IMR-90 (cell line): ENCODE measurements at regions not wholly inside any gene's neighbourhood (a gene's known extent, or its start where the extent isn't known, plus 50 kb on each side); places are given as distances from the start of the nearest gene placed in this dataset.

Experiments
- ATAC-seq: fragments of 200-7000 bp; cut with Tn5 transposase; 2 replicates; pipeline ENCODE4 v1.9.1; 2020; ENCODE audit warnings: low read depth, mild to moderate bottlenecking, moderate library complexity
- BruUV-seq: library from RNA; stranded (reverse); fragments of 400-500 nt; replicated peaks from 2 replicates; lab custom pipeline; 2021; lab: Mats Ljungman, UMichigan
- CTCF ChIA-PET: fragments of 300-600 bp; formaldehyde crosslinking; extraction: SDS; loops from one replicate; lab custom pipeline; 2021; ENCODE audit warnings: antibody characterized with exemption; lab: Yijun Ruan, JAX
- POLR2A ChIA-PET: fragments of 300-600 bp; sonication (Branson Sonifier 250); formaldehyde crosslinking; loops from one replicate; lab custom pipeline; 2022; ENCODE audit warnings: antibody characterized with exemption; ENCODE audit not compliant: unreplicated experiment; lab: Charles Lee
- DNase-seq: peaks from one replicate; pipeline ENCODE4 v3.0.0; 2013
- H2AFZ ChIP-seq: replicated peaks from 2 replicates; pipeline ENCODE3; 2013; ENCODE audit warnings: low read length, mild to moderate bottlenecking; ENCODE audit not compliant: poor library complexity
- H2AK5ac ChIP-seq: 2 replicates; pipeline ENCODE4 v1.6.1; 2013; ENCODE audit warnings: low read depth, low read length, inconsistent platforms
- H2AK9ac ChIP-seq: replicated peaks from 2 replicates; pipeline ENCODE3; 2013; ENCODE audit warnings: mild to moderate bottlenecking, low read depth, low read length, moderate library complexity; ENCODE audit not compliant: poor library complexity
- H2BK120ac ChIP-seq: 2 replicates; pipeline ENCODE4 v1.6.1; 2013; ENCODE audit warnings: low read depth, low read length, inconsistent platforms
- H2BK15ac ChIP-seq: 3 replicates; pipeline ENCODE4 v1.6.1; 2013; ENCODE audit warnings: low read depth, low read length, inconsistent platforms
- H2BK20ac ChIP-seq: 2 replicates; pipeline ENCODE4 v1.6.1; 2013; ENCODE audit warnings: low read depth, mild to moderate bottlenecking, inconsistent platforms, low read length, moderate library complexity
- H2BK5ac ChIP-seq: 2 replicates; pipeline ENCODE4 v1.6.1; 2013; ENCODE audit warnings: mild to moderate bottlenecking, low read depth, low read length, inconsistent platforms; ENCODE audit not compliant: poor library complexity, severe bottlenecking
- H3K14ac ChIP-seq: replicated peaks from 2 replicates; pipeline ENCODE4 v1.6.1; 2013; ENCODE audit warnings: low read depth, low read length, inconsistent platforms
- H3K18ac ChIP-seq: 2 replicates; pipeline ENCODE4 v1.6.1; 2013; ENCODE audit warnings: low read depth, low read length, control low read depth
- H3K23ac ChIP-seq: 2 replicates; pipeline ENCODE4 v1.6.1; 2013; ENCODE audit warnings: low read depth, low read length, inconsistent platforms
- H3K27ac ChIP-seq: 2 replicates; pipeline ENCODE4 v1.5.1; 2013; ENCODE audit warnings: mild to moderate bottlenecking, control low read depth, low read length; ENCODE audit not compliant: insufficient read depth
- H3K27me3 ChIP-seq: 2 replicates; pipeline ENCODE4 v1.6.1; 2013; ENCODE audit warnings: low read length; ENCODE audit not compliant: control insufficient read depth, insufficient read depth
- H3K36me3 ChIP-seq: 2 replicates; pipeline ENCODE4 v1.6.1; 2013; ENCODE audit warnings: low read length, mixed read lengths; ENCODE audit not compliant: control insufficient read depth, insufficient read depth
- H3K4ac ChIP-seq: 2 replicates; pipeline ENCODE4 v1.6.1; 2013; ENCODE audit warnings: low read depth, low read length, inconsistent platforms
- H3K4me1 ChIP-seq: 2 replicates; pipeline ENCODE4 v1.6.1; 2013; ENCODE audit warnings: low read length, mixed read lengths; ENCODE audit not compliant: control insufficient read depth, insufficient read depth
- H3K4me2 ChIP-seq: 2 replicates; pipeline ENCODE4 v1.6.1; 2013; ENCODE audit warnings: low read depth, mild to moderate bottlenecking, control low read depth, low read length, moderate library complexity
- H3K4me3 ChIP-seq: 2 replicates; pipeline ENCODE4 v1.5.1; 2013; ENCODE audit warnings: low read depth, mild to moderate bottlenecking, control low read depth, low read length, moderate library complexity; ENCODE audit not compliant: insufficient read depth
- H3K56ac ChIP-seq: 2 replicates; pipeline ENCODE4 v1.6.1; 2013; ENCODE audit warnings: low read length, inconsistent platforms; ENCODE audit not compliant: insufficient read depth; ENCODE audit errors: extremely low read depth
- H3K79me1 ChIP-seq, 2 experiments: 2 replicates each; pipeline ENCODE4 v1.6.1; 2013; ENCODE audit warnings: low read length in 2 of 2, inconsistent platforms in 1 of 2, low read depth in 1 of 2
- H3K9ac ChIP-seq: 2 replicates; pipeline ENCODE4 v1.6.1; 2013; ENCODE audit warnings: low read depth, low read length, control low read depth
- H3K9me1 ChIP-seq: 2 replicates; pipeline ENCODE4 v1.6.1; 2013; ENCODE audit warnings: low read length, inconsistent platforms; ENCODE audit not compliant: insufficient read depth
- H3K9me3 ChIP-seq: 2 replicates; pipeline ENCODE4 v1.6.1; 2013; ENCODE audit warnings: low read length; ENCODE audit not compliant: control insufficient read depth, insufficient read depth
- H4K20me1 ChIP-seq: 2 replicates; pipeline ENCODE4 v1.6.1; 2013; ENCODE audit warnings: low read length, inconsistent platforms; ENCODE audit not compliant: insufficient read depth
- H4K5ac ChIP-seq: 2 replicates; pipeline ENCODE4 v1.6.1; 2013; ENCODE audit warnings: mild to moderate bottlenecking, low read depth, low read length, control low read depth
- H4K8ac ChIP-seq, 2 experiments: 2 replicates each; pipeline ENCODE4 v1.6.1; 2013; ENCODE audit warnings: low read depth in 2 of 2, low read length in 2 of 2, control low read depth in 1 of 2, inconsistent platforms in 1 of 2
- H4K91ac ChIP-seq: 2 replicates; pipeline ENCODE4 v1.6.1; 2013; ENCODE audit warnings: low read depth, low read length, inconsistent platforms; ENCODE audit not compliant: insufficient read depth
- MAFK ChIP-seq: IDR thresholded peaks from 2 replicates; pipeline ENCODE4 v1.6.1; 2012; ENCODE audit warnings: low read depth, low read length, improper control_type of control experiment
- MAZ ChIP-seq: IDR thresholded peaks from 2 replicates; pipeline ENCODE4 v1.6.1; 2012; ENCODE audit warnings: low read depth, mild to moderate bottlenecking, low read length, improper control_type of control experiment, moderate library complexity, borderline replicate concordance
- MXI1 ChIP-seq: IDR thresholded peaks from 2 replicates; pipeline ENCODE4 v1.6.1; 2012; ENCODE audit warnings: low read depth, mild to moderate bottlenecking, low read length, moderate library complexity, borderline replicate concordance
- NFE2L2 ChIP-seq: fragments of 150-350 bp; IDR thresholded peaks from 2 replicates; pipeline ENCODE4 v1.6.1; 2016; ENCODE audit warnings: low read depth, mild to moderate bottlenecking, low read length
- RAD21 ChIP-seq: IDR thresholded peaks from 2 replicates; pipeline ENCODE4 v1.6.1; 2012; ENCODE audit warnings: low read length, improper control_type of control experiment
- RCOR1 ChIP-seq: IDR thresholded peaks from 2 replicates; pipeline ENCODE4 v1.6.1; 2012; ENCODE audit warnings: mild to moderate bottlenecking, low read length, improper control_type of control experiment; ENCODE audit not compliant: insufficient replicate concordance
- WGBS, 2 experiments: methylation state at CpG; one replicate each; pipeline versions ENCODE4 v1.1.5 to v1.1.7; 2013; ENCODE audit warnings: missing lambda C conversion rate in 2 of 2; ENCODE audit not compliant: insufficient read length in 1 of 2; ENCODE audit errors: extremely low coverage in 2 of 2; 5-methylcytosine and 5-hydroxymethylcytosine counted together
- dilution Hi-C: fragments of 300-500 bp; cut with HindIII; formaldehyde crosslinking; loops from one replicate; pipeline ENCODE4 v1.14.3; 2018; ENCODE audit warnings: low sequenced_read_pairs; ENCODE audit not compliant: unreplicated experiment
- in situ Hi-C: fragments of 300-500 bp; cut with MboI; formaldehyde crosslinking; loops from 3 replicates; pipeline ENCODE4 v1.14.3; 2019; ENCODE audit warnings: low sequenced_read_pairs, inconsistent platforms, mixed read lengths
- intact Hi-C: fragments of 100-400 bp; cut with micrococcal nuclease; formaldehyde crosslinking; loops from 2 replicates; pipeline ENCODE4 v1.10.0; 2022
- TF ChIP-seq, protein P1 (sequence below): fragments of 150-350 bp; IDR thresholded peaks from 2 replicates; pipeline ENCODE4 v1.6.1; 2016; ENCODE audit warnings: low read depth, mild to moderate bottlenecking, low read length, moderate library complexity, borderline replicate concordance

DNA sequence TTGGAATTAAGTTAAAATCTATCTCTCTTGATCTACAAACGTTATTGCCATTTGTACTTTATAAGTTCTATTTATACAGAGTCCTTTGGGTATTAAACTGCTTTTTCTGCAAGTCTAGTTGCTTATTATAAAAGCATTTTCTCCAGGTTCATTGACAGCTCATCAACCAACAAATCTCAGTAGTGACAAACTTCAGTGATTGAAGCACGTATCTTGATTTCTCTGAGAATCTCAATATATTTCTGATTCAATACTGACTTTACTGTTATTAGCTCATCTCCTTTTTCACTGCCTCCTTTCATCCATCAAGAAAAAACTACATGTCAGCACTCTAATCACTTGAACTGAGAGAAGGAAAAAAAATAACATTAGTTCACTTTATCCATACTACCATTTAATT is 630.2 kb downstream of the ARAP2 start:
- DNase-seq: no peak
- Histone ChIP-seq H3K9ac (no peak overlapping the region), H3K4me3 (no peak overlapping the region), H2AK5ac (no peak overlapping the region), H3K27ac (no peak overlapping the region), H2BK20ac (no peak overlapping the region), H3K79me1 (no peaks in the 10 kb centered on the region), H3K56ac (no peak overlapping the region), H2AK9ac (no peak overlapping the region), H4K8ac (no peak overlapping the region), H3K27me3 (no peaks in the 10 kb centered on the region), H3K36me3 (no peaks in the 10 kb centered on the region), H3K18ac (no peak overlapping the region), H3K9me3 (no peaks in the 10 kb centered on the region), H2BK5ac (no peak overlapping the region), H3K4me2 (no peak overlapping the region), H4K91ac (no peak overlapping the region), H3K4ac (no peak overlapping the region), H2AFZ (no peak overlapping the region), H4K20me1 (no peaks in the 10 kb centered on the region), H3K9me1 (no peaks in the 10 kb centered on the region), H2BK15ac (no peak overlapping the region), H3K14ac (no peak overlapping the region), H3K4me1 (no peaks in the 10 kb centered on the region), H2BK120ac (no peak overlapping the region), H4K5ac (no peak overlapping the region), H3K23ac (no peak overlapping the region)
- no CpG with 5 or more reads among the region's 2 CpGs for WGBS, 2 experiments
- ATAC-seq: no peak
- no peak for TF ChIP-seq NFE2L2
- no peak for TF ChIP-seq MAZ
- TF ChIP-seq, protein P1, sequence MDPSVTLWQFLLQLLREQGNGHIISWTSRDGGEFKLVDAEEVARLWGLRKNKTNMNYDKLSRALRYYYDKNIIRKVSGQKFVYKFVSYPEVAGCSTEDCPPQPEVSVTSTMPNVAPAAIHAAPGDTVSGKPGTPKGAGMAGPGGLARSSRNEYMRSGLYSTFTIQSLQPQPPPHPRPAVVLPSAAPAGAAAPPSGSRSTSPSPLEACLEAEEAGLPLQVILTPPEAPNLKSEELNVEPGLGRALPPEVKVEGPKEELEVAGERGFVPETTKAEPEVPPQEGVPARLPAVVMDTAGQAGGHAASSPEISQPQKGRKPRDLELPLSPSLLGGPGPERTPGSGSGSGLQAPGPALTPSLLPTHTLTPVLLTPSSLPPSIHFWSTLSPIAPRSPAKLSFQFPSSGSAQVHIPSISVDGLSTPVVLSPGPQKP: no peak
- no peak for TF ChIP-seq RCOR1
- TF ChIP-seq MXI1: no peak
- TF ChIP-seq RAD21: no peak
- TF ChIP-seq MAFK: no peak
- POLR2A ChIA-PET: no interaction called here
- BruUV-seq: no TSS peak
- intact Hi-C loops (no loop called here), dilution Hi-C loops (no loop called here), in situ Hi-C loops (no loop called here)
- CTCF ChIA-PET: no interaction called here
